SK-MEL-5 (cell line): ENCODE measurements at regions not wholly inside any gene's neighbourhood (a gene's known extent, or its start where the extent isn't known, plus 50 kb on each side); places are given as distances from the start of the nearest gene placed in this dataset.
"Not testable (repeated sequence)": the region's sequence is repeated elsewhere in the genome, so short reads cannot be mapped to it uniquely, and the experiment has no call there.

Experiments
- DNase-seq: peaks from one replicate; pipeline ENCODE4 v3.0.0-alpha.2; 2016; ENCODE audit warnings: low read depth, low spot score
- in situ Hi-C: cut with HindIII; loops from 2 replicates; pipeline ENCODE4 v1.10.0; 2016; ENCODE audit warnings: low sequenced_read_pairs, high pct_unique_total_duplicates, low pct_unique_long_range_greater_than_20kb

DNA sequence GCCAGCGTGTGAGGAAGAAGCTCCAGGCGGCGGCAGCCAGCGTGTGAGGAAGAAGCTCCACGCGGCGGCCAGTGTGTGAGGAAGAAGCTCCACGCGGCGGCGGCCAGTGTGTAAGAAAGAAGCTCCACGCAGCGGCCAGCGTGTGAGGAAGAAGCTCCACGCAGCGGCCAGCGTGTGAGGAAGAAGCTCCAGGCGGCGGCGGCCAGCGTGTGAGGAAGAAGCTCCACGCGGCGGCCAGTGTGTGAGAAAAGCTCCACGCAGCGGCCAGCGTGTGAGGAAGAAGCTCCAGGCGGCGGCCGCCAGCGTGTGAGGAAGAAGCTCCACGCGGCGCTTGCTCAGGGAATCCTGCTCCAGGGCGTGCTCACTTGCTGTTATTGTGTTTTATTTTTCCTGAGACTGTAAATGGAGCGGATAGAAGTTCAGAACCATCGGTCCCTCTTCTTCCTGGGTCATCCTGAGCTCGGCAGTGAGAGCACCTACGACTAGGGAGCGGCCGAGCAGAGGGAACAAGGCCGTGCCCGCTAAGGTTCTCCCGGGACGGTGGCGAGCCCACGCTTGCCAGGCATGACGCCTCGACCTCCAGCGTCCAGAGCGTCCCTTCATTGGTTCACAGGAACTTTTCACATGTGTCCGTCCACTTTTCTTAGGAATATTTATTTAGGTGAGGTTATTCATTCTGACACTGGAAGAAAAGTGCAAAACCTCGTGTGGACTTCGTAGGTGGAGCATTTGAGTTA lies 94.2 kb downstream of the TMEM18 start:
- DNase-seq: no peak
- in situ Hi-C loops: no loop called here

DNA sequence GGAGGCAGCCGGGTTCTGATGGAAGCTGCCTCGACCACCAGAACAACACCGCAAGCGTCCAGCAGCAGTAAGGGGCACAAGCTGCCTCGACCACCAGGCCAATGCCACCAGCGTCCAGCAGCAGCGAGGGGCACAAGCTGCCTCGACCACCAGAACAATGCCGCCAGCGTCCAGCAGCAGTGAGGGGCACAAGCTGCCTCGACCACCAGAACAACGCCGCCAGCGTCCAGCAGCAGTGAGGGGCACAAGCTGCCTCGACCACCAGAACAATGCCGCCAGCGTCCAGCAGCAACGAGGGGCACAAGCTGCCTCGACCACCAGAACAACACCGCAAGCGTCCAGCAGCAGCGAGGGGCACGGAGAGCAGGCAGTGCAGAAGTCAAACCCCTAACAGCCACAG lies 94.9 kb downstream of the TMEM18 start:
- in situ Hi-C loops: not testable (repeated sequence)

DNA sequence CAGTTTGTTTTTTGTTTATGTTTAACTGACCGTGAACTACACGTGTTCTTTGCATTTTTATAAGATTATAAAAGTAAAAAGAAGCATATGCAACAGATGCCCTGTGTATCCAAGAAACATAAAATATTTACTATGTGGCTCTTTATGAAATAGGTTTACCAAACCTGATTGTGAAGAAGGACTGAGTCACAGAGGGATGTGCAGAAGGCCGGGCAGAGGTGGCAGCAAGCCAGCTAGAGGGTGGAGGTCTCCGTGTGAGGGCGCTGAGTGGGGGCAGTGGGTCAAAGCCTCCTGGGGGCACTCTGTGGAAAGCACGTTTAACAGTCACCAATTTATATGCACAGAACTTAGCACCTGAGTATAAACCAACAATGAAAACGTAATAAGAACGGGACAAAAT lies 97.2 kb downstream of the TMEM18 start:
- in situ Hi-C loops: no loop called here
- DNase-seq: no peak

More for the DNA sequence above, 94.9 kb downstream of the TMEM18 start:
- DNase-seq: not testable (repeated sequence)

DNA sequence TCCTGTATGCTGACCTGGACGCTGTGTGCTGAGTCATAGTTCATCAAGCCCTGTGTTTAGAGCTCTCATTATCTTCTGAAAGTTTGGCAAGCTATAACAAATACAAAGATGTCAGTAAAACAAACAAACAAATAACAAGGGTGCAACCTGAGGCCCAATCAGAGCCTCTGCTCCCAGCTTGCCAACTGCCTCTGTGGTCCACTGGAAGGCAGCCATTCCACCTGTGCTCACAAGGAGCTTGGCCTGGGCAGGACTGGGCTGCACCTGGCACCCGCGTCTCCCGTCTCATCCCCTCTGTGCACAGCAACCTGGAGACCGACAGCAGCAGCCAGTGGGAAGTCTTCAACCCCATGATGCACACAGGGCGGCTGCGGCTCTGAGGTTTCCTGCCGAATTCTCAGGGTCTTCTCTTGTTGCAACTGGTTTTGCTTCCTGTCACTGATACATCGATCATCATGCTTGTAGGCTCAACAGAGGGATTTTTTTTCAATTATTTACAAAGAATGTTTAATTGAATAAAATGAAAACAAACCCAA lies 97.8 kb downstream of the TMEM18 start:
- DNase-seq: no peak
- in situ Hi-C loops: no loop called here

DNA sequence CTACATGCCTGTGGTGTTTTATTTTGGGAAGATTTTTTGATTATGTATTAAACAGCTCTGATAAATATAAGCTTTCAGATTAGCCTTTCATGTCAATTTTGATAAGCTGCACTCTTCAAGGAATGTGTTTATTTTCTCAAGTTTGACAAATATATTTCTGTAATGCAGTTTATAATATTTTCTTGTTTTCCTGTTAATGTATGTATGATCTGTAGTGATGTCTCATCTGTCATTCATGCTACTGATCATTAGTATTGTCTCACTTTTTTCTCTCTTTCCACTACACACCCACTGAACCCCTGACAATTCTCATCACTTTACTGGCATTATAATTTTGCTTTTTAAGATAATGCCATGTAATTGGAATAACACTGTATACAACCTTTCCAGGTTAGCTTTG lies 100.9 kb downstream of the TMEM18 start:
- no peak for DNase-seq
- in situ Hi-C loops: no loop called here

DNA sequence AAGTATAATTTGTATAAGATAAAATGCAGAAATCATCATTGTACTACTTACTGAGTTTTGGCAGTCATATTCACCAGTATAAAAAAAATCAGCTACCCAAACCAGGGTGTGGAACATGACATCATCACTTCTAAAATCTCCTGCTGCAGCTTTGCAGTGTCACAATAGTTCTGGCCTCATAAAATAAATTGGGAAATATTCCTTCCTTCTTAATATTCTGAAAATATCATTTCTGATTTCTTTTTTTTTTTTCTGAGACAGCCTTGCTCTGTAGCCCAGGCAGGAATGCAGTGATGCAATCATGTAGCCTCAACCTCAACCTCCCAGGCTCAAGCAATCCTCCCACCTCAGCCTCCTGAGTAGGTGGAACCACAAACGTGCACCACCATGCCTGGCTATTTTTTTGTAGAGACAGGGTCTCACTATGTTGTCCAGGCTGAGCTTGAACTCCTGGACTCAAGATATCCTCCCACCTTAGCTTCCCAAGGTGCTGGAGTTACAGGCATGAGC lies 101.4 kb downstream of the TMEM18 start:
- no peak for DNase-seq
- in situ Hi-C loops: no loop called here

DNA sequence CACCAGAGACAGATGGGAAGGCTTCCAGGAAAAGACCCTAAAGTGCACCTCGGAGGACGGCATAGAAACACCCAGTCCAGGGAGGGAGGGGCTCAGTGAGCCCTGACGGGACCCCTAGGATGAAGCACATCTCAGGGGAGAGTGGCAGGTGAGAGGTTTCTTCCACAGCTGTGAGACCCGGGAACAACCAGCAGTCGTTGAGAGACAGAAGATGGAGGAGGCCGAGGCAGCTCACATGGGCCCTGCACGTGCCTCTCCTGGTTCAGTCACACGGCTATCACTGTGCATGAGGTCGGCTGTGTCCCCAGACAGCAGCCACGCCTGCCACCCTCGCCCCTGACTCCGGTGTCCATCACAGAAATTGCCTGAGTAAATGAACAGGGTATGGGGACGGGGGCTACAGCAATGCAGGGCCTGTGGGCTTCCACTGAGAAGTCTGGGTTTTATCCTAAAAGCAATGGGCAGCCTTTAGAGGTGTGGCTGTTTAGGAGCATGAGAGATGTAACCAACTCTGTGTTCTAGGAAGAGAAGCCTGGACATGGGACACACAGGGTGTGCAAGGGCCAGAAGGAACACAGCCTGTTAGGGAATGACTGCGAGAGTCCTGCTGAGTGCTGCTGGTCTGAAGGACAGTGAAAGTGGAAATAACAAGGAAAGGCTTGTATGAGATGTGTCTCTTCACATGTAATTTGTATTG lies 102.0 kb downstream of the TMEM18 start:
- in situ Hi-C loops: no loop called here
- no peak for DNase-seq

DNA sequence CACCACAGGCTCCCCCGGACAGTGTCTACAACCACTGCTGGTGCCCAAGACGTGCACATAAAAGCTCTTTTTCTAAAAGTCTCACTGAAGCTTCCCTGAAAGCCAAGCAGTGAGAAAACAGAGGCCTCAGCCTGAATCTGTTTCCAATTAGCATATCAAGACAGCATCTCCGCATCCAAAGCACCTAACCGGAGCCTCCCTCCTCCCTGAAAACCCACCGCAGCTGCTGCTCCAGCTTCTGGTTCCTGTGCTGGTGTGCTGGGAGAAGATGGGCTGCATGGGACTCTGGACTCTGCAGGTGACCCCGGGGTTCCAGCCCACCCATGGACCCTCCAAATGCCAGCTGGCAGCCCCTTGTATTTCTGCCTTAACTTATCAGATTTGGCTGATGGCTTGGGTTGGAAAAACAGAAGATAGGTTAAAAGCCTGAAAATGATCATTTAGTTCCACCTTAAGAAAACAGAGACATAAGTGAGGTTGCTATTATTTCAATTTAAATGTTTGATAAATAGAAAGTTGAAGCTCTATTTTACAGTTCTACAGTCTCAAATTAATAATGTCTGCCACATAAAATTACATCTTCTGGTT lies 103.3 kb downstream of the TMEM18 start:
- in situ Hi-C loops: no loop called here
- DNase-seq: no peak

DNA sequence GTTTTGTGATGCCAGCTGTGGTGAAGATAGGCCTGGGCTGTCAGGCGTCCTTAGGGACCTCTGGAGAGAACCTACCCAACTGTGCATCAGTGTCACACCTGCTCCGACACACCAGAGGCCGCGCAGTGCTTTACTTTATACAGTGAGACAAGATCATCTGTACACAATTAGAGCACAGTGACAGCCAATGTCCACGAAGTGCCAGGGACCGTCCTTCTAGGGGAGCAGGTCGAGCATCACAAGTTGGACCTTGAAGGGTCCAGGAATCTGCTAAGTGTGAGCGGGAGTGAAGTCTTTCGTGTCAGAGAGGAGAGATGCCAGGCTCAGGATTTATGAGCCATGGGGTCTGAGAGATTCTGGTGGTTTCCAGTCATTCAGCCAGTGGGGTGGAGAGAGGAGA lies 104.2 kb downstream of the TMEM18 start:
- in situ Hi-C loops: no loop called here
- no peak for DNase-seq

DNA sequence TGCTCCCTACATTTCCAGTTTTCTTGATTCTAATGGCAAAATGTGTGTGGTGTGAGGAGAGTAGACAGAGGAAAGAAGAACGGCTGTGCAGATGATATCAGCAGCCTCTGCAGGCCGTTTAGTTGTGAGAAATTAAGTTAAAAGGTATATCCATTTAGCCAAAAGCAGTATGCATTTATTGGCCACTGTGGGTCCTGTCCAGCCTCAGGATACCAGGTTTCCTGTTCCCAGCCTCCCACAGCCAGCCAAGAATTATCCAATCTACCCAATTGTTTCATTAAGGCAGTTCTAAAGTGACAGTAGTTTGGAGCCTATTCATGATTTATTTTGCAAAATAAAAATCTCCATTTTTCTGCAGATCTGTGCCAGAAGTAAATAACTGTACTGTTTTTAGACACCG lies 107.5 kb downstream of the TMEM18 start:
- no peak for DNase-seq
- in situ Hi-C loops: no loop called here

DNA sequence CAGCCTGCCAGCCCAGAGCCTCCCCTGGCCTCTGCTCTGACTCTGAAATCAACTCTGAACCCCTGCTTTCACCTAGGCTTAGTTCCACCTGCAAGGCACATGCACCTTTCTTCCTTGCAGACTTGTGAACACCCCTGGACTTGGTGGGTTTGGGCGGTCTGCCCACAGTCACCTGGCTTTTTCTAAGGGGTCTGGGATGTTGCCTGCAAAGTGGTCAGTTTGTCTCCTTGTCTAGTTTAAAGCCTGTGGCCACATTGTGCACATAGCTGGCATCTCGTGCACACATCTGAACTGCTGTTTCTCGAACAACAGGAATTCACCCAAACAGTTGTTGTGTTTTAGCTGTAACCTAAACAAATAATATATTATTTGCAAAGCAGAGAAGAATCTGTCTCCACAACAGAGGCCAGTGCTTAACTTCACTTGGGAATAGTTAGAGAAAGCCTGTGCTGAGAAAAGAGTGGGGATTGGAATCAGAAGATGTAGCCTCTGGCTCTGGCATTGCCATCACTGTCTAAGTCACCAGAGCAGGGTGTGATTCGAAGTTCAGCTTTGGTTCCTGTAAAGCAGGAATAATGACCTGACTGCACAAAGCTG lies 108.5 kb downstream of the TMEM18 start:
- DNase-seq: no peak
- in situ Hi-C loops: no loop called here

DNA sequence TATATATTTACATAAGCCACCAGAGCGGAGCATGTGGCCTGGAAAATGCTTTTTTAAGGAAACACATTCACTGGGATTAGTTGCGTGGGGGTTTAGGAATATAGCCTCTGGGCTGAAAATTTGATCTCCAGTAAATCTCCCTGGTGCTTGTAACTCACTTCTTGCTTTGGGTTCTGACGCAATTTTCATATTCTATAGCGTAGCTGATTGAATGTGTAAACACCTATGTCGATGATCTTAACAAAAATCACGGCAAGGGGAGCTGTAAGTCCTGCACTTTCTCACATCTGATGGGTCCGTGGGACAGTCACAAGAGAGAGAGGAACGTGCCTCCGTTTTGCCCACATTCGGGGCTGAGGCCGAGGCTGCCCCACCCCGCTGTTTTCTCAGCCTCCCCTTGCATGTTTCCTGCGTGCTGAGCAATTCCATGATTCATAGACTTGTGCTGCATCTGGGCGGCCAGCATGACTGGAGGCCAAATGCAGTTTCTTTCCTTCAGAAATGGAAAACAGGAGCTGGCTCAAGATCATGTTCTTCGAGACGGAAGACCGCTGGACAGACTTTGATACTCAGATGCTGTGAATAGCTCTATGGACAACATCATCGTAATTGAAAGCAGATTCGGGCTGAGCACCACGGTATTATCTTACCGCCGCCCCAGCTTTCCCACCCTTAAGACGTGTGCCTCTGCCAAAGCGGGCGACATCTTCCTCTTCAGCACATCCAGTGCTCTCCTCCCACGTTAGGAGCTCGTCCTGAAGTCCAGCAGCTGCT lies 109.2 kb downstream of the TMEM18 start:
- peak; percentile 34 for DNase-seq
- in situ Hi-C loops: no loop called here

DNA sequence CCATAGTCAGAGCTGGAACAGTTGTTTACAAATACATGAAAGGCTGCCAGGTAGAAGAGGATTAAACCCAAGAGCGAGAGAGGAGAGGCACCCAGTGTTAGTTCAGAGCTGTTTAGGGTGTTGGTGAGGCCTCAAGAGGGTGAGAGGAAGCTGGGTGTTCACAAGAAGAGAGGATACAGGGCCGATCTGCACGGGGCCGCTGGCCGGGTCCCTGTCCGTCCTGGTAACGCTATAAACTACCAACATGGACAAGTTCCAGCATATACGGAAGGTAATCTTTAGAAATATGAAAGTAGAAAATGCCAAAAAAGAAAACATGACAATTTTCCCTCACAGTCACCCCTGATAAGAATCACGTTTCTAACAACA lies 109.7 kb downstream of the TMEM18 start:
- in situ Hi-C loops: no loop called here
- no peak for DNase-seq

DNA sequence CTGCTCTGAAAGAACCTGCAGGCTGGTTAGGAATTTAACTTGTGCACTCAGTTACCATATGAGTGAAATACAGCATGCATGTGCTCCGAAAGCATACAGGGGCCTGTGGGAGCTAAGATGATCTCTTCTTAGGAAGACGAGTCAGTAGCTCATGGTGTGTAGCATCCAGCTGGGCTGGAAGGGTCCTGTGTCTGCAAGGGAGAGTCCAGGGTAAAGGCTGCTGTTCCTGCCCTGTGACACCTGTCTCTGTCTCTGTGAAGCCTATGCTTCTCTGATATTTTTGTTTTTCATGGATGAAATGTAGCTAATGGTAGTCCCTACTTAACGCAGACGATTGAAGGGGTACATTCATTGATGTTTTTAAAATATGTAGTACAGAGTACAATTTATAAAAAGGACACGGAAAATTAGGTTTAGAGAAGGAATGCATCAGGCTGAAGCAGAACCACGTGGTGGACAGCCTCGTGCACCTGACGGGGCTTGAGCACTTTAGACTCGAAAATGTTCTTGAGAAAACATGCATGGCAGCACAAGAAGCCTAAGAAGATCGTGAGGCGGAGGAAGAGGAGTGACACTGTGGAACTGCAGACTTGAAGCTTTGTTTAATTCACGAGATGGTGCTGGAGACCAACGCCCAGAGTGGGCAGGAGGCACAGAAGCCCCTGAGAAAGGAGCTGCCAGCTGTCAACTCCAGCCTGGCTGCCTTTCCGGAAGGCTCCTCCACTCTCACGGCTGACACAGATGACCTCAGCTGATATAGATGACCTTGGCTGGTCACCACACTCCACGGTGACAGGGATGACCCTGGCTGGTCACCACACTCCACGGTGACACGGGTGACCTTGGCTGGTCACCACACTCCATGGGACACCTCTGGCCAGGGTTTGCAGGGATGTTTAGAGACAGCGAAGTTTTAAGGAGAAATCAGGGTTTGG lies 110.6 kb downstream of the TMEM18 start:
- in situ Hi-C loops: no loop called here
- DNase-seq: no peak

DNA sequence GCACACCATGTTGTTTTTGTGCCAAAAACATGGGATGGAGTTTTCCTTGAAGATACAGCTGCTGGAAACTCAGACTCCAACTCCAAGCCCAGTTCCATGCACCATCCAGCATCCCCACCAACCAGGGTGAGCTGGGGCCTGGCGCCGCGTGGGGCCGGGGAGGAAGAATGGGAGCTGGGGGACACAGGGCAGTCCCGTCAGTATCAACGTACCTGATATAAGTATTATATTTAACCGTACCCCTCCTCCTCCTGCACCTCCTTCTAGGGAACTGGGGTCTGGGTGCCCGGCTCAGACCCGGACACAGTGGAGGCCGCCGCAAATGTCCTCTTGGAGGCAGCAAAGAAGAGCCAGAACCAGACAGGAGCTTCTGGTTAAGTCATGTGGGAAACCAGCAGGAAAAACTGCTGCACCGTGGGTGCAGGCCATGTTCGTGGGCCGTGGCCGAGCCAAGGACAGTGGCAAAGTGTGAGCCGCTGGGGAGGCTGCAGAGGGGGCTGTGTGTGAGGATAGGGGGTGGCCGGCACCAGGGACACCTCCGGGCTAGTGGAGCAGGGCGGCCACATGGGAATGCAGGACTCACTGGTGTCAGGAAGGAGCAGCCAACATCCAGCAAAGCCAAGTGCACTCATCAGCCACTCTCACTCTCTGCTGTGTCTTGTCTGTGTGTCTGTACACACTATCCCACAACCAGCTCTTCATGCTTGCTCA lies 112.6 kb downstream of the TMEM18 start:
- no peak for DNase-seq
- in situ Hi-C loops: no loop called here

DNA sequence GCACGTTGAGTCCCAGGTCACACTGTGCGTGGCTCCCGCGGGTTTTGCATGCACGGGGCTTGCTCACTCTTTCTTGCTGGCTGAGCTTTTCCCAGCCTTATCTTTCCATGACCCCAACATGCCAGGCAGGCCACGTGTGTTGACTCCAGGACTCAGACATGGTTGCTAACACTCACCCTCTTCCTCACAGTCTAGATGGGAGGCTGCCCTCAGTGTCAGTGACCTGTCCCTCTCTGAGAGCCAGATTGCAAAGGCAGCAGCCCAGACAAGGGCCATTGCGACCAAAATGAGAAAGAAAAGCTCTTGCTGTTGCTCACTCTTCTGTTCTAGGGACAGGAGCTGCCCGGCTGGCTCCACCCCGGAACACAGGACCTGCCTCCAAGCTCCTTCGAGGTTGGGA lies 113.7 kb downstream of the TMEM18 start:
- DNase-seq: no peak
- in situ Hi-C loops: no loop called here
